ENCODE measurements at regions not wholly inside any gene's neighbourhood (a gene's known extent, or its start where the extent isn't known, plus 50 kb on each side); places are given as distances from the start of the nearest gene placed in this dataset.
"Not testable (repeated sequence)": the region's sequence is repeated elsewhere in the genome, so short reads cannot be mapped to it uniquely, and the experiment has no call there.

GRCh38 chr9:6123416-6123815, 92.2 kb upstream of the IL33 start:
- Mint-ChIP-seq H3K4me3 (no peak overlapping the region), H3K36me3 (no peaks in the 10 kb centered on the region), H3K4me1 (ENCODE audit: low read depth in 2 of 2) (no peaks in the 10 kb centered on the region), H3K27me3 (peaks cover 20 to 25% of the 10 kb centered on the region in 2 donors), H3K9me3 (no peaks in the 10 kb centered on the region), H3K27ac (no peak overlapping the region)
- DNase-seq (ENCODE audit: low spot score) (no peak), ATAC-seq (no peak)

DNA sequence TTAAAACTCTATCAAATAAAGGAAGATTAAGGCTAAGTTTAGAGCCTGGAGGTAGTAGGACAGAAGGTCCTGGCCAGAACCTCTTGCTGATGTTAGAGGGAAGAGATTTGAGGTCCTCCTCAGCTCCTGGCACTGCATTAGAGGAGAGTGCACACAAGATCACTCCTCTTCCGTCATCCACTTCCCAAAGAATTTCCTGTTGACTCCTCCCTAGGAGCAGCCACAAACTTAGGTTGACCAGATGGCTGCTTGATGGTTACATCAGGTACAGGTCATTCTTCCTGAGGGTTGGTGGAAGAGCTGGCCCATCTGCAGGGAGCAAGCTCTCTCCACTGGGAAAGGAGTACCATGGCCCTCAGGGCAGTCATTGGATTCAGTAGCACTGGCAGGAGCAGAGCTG, 93.9 kb upstream of the IL33 start:
- Mint-ChIP-seq H3K4me1 (ENCODE audit: low read depth in 2 of 2) (no peaks in the 10 kb centered on the region), H3K36me3 (no peaks in the 10 kb centered on the region), H3K27me3 (peaks cover 14 to 32% of the 10 kb centered on the region in 2 donors), H3K27ac (no peak overlapping the region), H3K9me3 (no peaks in the 10 kb centered on the region), H3K4me3 (no peak overlapping the region)
- ATAC-seq (peak in 1 of 2 donors; percentile 60), DNase-seq (ENCODE audit: low spot score) (no peak)

DNA sequence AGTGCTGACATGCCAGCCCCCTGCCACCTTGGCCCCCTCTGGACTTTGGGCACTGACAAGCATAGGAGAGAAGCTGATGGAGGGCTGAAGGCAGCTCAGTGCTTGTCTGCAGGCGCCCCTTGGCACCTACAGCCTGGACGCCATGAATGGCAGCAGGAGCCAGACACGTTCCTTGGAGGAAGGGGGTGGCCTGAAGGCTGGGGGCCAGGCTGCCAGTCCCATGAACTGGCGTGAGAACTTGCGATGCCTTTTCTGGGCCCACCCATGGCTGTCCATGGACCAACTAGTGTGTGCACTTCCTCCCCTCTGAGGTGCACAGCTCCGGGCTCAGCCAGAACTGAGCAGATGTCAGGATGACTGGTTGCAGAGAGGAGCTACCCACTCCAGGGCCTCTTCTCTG, 99.0 kb upstream of the RANBP6 start:
- peak; percentile 24 to 27 for ATAC-seq
- H3K36me3 Mint-ChIP-seq, result no peaks in the 10 kb centered on the region
- DNase-seq (ENCODE audit: low spot score), result no peak
- H3K4me1 Mint-ChIP-seq (ENCODE audit: low read depth in 2 of 2), result no peaks in the 10 kb centered on the region
- H3K27ac Mint-ChIP-seq, result no peak overlapping the region
- H3K27me3 Mint-ChIP-seq, result peaks cover 0 to 9% of the 10 kb centered on the region in 2 donors
- no peaks in the 10 kb centered on the region for H3K9me3 Mint-ChIP-seq
- no peak overlapping the region for H3K4me3 Mint-ChIP-seq

- no peaks in the 10 kb centered on the region for H3K4me1 Mint-ChIP-seq (ENCODE audit: low read depth in 2 of 2)
Observed at GRCh38 chr9:6113819-6114218, 98.4 kb upstream of the RANBP6 start.

DNA sequence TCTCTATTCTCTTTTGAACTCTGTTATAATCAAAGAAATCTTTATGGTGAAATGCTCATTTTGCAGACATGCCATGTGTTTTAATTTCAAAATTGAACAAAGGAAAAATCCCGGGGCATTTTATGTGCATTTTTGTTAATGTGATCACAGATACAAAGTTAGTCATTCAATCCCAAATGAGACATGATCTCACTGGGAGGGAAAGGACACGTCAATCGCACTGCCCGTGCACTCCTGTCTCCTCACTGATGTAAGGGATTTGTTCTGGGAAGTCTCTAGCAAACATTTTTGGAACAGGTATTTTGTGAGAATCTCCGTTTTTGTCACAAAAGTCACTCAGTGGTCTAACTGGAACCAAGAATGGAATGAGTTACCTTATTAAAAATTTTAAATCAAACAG, 97.9 kb upstream of the RANBP6 start:
- Mint-ChIP-seq H3K4me1 (ENCODE audit: low read depth in 2 of 2) (no peaks in the 10 kb centered on the region), H3K9me3 (no peaks in the 10 kb centered on the region), H3K4me3 (no peak overlapping the region), H3K36me3 (no peaks in the 10 kb centered on the region), H3K27me3 (peaks cover 0 to 9% of the 10 kb centered on the region in 2 donors), H3K27ac (no peak overlapping the region)
- DNase-seq (ENCODE audit: low spot score) (no peak), ATAC-seq (no peak)

More at GRCh38 chr9:6113819-6114218, 98.4 kb upstream of the RANBP6 start:
- Mint-ChIP-seq H3K9me3 (no peaks in the 10 kb centered on the region), H3K27me3 (peaks cover 0 to 9% of the 10 kb centered on the region in 2 donors), H3K4me3 (no peak overlapping the region), H3K27ac (no peak overlapping the region), H3K36me3 (no peaks in the 10 kb centered on the region)
- ATAC-seq (no peak), DNase-seq (ENCODE audit: low spot score) (no peak)

DNA sequence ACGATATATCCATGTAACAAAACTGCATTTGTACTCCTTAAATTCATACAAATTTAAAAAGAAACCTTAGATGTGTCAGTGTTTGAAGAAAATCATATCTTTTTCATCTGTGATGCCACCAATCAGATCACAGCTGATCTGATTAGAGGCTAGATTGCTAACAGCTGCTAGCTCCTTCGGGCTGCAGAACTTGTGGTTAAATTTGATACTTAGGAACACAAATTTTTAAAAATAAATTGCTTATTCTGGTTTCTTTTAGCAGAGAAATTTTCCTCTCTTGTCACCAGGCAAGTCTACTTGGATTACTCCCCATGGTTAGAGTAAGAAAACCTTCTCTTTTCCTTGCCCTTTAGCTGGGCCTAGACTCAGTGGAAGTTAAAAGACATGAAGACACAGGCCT, 94.6 kb upstream of the RANBP6 start:
- DNase-seq (ENCODE audit: low spot score), result no peak
- no peak for ATAC-seq
- H3K27me3 Mint-ChIP-seq, result no peaks in the 10 kb centered on the region

GRCh38 chr9:6109571-6109970, 94.1 kb upstream of the RANBP6 start:
- no peak for ATAC-seq

More for the DNA sequence above, 94.6 kb upstream of the RANBP6 start:
- Mint-ChIP-seq H3K36me3 (no peaks in the 10 kb centered on the region), H3K4me3 (no peak overlapping the region), H3K9me3 (no peaks in the 10 kb centered on the region), H3K4me1 (ENCODE audit: low read depth in 2 of 2) (peaks cover 0 to 3% of the 10 kb centered on the region in 2 donors), H3K27ac (no peak overlapping the region)

GRCh38 chr9:6106711-6107339, 91.4 kb upstream of the RANBP6 start:
- Mint-ChIP-seq H3K4me3 (no peak overlapping the region), H3K27me3 (no peaks in the 10 kb centered on the region), H3K27ac (no peak overlapping the region), H3K9me3 (no peaks in the 10 kb centered on the region), H3K4me1 (ENCODE audit: low read depth in 2 of 2) (peaks cover 0 to 3% of the 10 kb centered on the region in 2 donors), H3K36me3 (no peaks in the 10 kb centered on the region)
- no peak for DNase-seq (ENCODE audit: low spot score)
- ATAC-seq, result peak; percentile 36 to 43

More at GRCh38 chr9:6109571-6109970, 94.1 kb upstream of the RANBP6 start:
- Mint-ChIP-seq H3K36me3 (no peaks in the 10 kb centered on the region), H3K4me3 (no peak overlapping the region), H3K4me1 (ENCODE audit: low read depth in 2 of 2) (peaks cover 0 to 3% of the 10 kb centered on the region in 2 donors), H3K27me3 (no peaks in the 10 kb centered on the region), H3K9me3 (no peaks in the 10 kb centered on the region), H3K27ac (no peak overlapping the region)
- no peak for DNase-seq (ENCODE audit: low spot score)

GRCh38 chr9:6105738-6106137, 90.3 kb upstream of the RANBP6 start:
- Mint-ChIP-seq H3K9me3 (no peaks in the 10 kb centered on the region), H3K27ac (no peak overlapping the region), H3K36me3 (no peaks in the 10 kb centered on the region), H3K27me3 (no peaks in the 10 kb centered on the region), H3K4me1 (ENCODE audit: low read depth in 2 of 2) (peaks cover 0 to 3% of the 10 kb centered on the region in 2 donors), H3K4me3 (no peak overlapping the region)
- ATAC-seq (no peak), DNase-seq (ENCODE audit: low spot score) (no peak)

GRCh38 chr9:6104406-6104805, 89.0 kb upstream of the RANBP6 start:
- H3K27ac Mint-ChIP-seq; DNase-seq (ENCODE audit: low spot score); H3K4me3 Mint-ChIP-seq; ATAC-seq; H3K9me3 Mint-ChIP-seq; H3K36me3 Mint-ChIP-seq; H3K27me3 Mint-ChIP-seq; H3K4me1 Mint-ChIP-seq (ENCODE audit: low read depth in 2 of 2): not testable (repeated sequence)

DNA sequence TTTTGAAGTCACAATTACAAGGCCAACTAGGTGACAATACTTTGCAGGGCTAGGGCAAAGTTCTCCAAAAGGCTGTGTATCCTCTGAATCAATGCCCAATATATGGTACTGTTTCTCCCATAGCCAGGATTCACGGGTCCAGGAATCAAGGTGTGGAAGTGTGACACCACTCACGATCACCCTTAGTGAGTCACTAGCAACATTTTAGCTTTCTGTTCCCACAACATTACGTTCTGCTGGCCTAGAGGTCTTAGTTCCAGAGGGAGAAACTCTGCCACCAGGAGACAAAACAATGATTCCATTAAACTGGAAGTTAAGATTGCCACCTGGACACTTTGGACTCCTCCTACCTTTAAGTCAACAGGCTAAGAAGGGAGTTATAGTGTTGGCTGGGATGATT, 88.5 kb upstream of the RANBP6 start:
- H3K4me1 Mint-ChIP-seq (ENCODE audit: low read depth in 2 of 2); ATAC-seq; H3K9me3 Mint-ChIP-seq; H3K36me3 Mint-ChIP-seq; H3K4me3 Mint-ChIP-seq; H3K27me3 Mint-ChIP-seq; H3K27ac Mint-ChIP-seq; DNase-seq (ENCODE audit: low spot score): not testable (repeated sequence)

GRCh38 chr9:6102336-6102987, 87.0 kb upstream of the RANBP6 start:
- not testable (repeated sequence) for H3K36me3 Mint-ChIP-seq; H3K4me1 Mint-ChIP-seq (ENCODE audit: low read depth in 2 of 2); H3K27ac Mint-ChIP-seq; DNase-seq (ENCODE audit: low spot score); H3K4me3 Mint-ChIP-seq; H3K27me3 Mint-ChIP-seq; ATAC-seq; H3K9me3 Mint-ChIP-seq

DNA sequence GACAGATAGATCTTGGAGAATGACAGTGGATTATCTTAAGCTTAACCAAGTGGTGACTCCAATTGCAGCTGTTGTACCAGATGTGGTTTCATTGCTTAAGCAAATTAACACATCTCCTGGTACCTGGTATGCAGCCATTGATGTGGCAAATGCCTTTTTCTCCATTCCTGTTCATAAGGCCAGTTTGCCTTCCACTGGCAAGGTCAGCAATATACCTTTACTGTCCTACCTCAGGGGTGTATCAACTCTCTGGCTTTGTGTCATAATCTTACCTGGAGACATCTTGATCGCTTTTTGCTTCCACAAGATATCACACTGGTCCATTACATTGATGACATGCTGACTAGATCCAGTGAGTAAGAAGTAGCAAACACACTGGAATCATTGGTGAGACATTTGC, 86.3 kb upstream of the RANBP6 start:
- DNase-seq (ENCODE audit: low spot score); H3K27ac Mint-ChIP-seq; H3K36me3 Mint-ChIP-seq; ATAC-seq; H3K27me3 Mint-ChIP-seq; H3K4me3 Mint-ChIP-seq; H3K4me1 Mint-ChIP-seq (ENCODE audit: low read depth in 2 of 2); H3K9me3 Mint-ChIP-seq: not testable (repeated sequence)

DNA sequence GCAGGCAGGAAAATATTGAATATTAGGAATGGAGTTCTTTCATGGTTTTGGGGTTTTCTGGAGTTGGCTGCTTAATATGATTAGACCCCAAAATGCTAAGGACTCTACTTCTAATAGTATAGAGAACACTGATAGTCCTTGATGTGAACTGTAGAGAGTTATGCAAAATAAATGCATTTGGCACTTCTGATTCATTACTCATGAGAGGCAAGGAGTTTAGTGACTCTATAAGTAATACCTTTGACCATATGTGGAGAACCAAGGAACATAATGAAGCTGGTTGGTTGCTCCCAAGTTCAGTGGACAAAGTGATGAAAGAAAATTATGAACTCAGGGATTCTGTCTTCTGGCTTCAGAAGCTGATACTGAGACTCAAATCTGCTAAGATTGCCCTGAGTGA, 83.9 kb upstream of the RANBP6 start:
- not testable (repeated sequence) for H3K9me3 Mint-ChIP-seq; H3K4me1 Mint-ChIP-seq (ENCODE audit: low read depth in 2 of 2); H3K36me3 Mint-ChIP-seq; DNase-seq (ENCODE audit: low spot score); ATAC-seq; H3K27ac Mint-ChIP-seq; H3K4me3 Mint-ChIP-seq
- peaks cover 5 to 15% of the 10 kb centered on the region in 2 donors for H3K27me3 Mint-ChIP-seq
